GM21423 (cell line): ENCODE measurements at regions not wholly inside any gene's neighbourhood (a gene's known extent, or its start where the extent isn't known, plus 50 kb on each side); places are given as distances from the start of the nearest gene placed in this dataset.

ENCODE experiments used
- ATAC-seq: cut with Tn5 transposase; IDR thresholded peaks from one replicate; pipeline ENCODE4 v1.9.1; 2021; ENCODE audit warnings: mild to moderate bottlenecking, moderate library complexity; ENCODE audit not compliant: unreplicated experiment

DNA sequence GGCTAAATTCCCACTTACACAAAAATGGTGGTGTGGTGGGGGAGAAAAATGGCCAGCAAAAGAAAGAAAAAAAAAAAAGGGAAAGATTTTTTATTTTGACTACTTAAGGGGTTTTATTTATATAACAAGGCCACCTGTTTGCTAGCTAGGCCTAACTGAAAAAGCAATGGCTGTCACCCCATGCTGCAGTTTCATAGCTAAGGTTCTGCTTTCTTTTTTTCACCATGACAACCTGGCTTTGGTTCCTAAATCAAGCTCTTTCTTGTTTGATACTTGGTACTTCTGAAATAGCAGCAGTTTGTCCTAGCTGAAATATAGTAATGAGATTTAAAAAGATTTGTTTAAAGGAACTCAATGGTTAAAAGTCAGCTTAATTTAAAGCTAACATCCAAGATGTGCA, 433.2 kb upstream of the MEX3C start:
- no peak for ATAC-seq

DNA sequence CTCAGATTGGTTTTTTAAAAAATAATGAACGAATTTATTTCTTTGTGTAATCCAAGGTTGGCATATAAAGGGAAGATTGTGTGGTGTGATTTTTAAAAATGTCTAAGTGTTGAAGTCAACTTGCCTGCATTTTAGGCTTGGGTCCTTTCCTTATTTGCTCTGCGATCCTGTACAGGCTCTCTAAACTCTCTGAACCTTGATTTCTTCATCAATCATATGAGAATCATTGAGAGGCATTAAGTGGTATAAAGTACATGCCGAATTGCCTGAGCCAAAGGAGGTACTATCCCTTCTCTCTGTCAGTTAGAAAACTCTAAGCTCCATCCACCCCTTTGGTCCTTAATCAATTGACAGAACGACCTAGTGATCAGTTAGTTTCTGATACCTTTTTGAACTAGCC, 440.4 kb upstream of the MEX3C start:
- no peak for ATAC-seq

DNA sequence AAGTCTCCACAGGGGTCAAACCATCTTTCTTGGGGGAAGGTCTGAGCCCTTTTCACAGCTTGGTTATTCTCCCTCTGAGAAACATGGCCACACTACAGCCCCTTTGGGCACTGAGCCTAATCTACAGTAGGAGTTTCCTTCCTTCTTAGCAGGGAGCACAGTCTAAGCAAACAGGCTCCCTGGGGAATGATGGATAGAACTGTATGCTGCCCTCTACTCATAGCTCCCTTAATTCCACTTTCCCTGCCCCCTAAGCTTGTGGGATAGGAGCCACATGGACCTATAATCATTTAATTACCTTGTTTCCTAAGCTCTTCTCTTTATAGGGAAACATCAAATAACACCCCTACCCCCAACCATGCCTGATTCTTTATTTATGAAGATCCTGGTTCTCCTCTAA, 442.1 kb upstream of the MEX3C start:
- ATAC-seq = no peak

DNA sequence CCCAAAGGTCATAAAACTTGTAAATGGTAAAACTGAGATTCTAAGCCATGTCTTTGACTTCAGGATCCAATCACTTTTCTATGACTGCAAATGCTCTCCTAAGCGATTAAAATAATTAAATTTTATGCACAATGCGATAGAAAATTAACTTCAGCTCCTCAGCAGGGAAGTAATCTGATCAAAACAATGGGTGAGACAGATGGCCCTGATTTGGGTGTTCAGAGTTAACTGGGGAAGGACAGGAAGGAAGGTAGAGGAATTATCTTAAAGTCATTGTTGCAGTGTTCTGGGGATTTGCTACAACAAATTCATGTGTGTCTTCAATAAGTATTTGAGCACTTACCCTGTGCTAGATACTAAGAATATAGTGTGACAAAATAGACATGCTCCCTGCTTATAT, 446.0 kb upstream of the MEX3C start:
- no peak for ATAC-seq

DNA sequence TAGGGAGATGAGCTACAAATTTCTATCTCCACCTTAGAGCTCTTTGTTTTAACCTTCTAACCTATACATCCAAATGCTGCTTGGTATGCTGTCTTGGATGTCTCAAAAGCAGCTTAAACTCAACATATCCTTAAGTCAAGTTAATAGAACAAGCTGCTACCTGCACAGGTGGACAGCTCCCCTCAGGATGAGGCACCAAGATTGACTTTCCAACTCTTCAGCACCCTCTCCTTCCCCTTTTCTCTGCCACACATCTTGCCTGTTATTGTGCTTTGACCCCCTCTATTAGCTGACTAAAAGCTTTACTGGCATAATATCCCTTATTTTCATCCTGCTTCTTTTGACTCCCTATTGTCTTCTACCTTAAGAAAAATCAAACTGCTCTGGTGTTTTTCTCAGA, 448.1 kb upstream of the MEX3C start:
- ATAC-seq = no peak

DNA sequence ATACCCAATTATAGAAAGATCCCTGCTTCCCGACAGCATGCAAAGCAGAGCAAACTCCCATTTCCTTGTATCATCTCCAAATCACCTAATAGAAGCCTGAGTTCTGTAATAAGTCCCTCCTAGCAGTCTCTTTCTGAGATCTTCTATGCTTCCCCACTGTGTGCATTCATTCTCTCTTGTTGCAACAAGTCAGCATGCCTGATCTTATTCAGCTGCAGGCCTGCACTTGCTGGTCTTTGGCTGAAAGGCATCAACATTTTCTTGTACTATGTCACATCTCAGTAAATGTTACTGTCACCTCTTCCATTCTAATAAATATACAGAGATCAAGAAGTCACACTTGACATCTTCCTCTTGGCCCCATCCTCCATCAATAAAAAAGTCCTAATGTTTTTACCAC, 449.9 kb upstream of the MEX3C start:
- ATAC-seq = no peak

DNA sequence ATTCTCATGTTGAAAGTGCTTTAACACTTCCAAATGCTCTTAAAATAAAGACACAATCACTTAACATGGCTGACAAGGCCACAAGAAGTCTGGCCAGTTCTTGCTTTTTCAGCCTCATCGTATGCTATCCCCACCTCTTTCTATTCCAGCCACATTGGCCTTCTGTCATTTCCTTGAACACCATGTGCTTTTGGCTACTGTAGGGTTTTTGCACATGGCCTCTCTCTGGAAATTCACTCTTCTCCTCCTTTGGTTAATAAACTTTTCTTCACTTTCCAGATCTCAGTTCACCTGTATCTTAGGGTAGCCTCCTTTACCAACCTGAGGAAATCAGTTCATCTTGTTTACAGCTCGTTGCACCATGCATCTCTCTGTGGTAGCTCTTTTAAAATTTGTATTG, 450.5 kb upstream of the MEX3C start:
- ATAC-seq = no peak

DNA sequence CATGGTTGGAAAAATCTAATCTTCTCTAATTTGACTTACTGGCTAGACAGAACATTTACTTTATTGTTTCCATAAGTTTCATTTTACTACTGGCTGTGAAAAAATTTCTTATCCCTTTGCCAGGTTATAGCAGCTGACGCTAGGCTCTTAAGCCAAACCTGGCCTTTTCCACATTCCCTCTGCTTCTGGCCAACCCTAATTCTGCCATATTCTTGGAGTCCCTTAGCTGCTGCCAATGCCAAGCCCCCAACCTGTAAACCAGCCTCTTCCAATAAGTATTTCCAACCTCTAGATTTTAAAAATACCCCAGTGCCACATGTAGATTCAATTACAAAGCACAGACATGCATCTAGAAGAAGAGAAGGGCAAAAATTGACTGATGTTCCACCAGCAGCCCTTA, 452.3 kb upstream of the MEX3C start:
- no peak for ATAC-seq

DNA sequence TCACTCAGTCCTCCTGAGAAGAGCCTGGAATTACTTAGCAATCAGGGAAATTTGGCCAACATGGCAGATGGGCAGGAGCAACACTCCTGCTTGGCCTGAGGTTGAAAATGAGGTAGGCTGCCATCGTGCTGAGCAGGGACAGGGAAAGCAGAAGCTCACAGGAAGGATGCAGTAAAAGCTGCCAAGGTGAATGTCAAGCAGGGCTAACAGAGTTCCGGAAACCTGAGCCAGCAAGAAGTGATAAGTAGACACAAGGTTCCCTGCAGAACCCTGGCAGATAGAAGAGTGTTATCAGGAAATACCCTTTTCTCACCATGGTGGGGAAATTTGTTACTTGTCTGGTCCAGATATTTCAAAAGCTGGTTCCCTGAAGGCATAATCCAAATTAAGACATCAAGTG, 454.3 kb upstream of the MEX3C start:
- no peak for ATAC-seq

DNA sequence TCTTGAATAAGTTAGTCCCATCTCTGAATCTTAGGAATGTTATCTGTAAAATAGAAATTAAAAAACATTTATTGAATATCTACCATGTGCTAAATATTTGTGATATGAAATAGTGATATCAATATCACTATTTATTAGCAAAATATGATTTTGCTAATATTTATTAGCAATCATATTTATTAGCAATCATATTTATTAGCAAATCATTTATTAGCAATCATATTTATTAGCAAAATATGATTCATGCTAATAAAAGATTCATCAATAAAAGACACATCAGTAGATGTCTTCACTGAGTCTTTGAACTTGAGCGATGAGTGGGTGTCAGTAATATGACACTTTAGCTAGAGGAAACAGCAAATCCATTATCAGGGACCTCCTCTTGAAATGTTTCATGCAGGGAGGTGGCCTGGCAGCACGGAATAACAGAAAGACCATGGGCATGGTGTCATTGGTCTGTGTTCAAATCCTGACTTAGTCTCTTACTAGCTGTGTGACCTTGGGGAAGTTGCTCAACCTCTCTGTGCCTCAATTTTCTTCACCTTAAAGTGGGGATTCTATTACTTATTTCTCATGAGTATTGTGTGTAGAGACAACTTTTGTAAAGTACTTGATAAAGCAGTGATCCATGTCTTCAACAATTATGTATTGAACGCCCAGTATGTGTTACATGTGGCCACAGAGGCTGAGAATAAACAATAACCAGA, 456.2 kb upstream of the MEX3C start:
- no peak for ATAC-seq

DNA sequence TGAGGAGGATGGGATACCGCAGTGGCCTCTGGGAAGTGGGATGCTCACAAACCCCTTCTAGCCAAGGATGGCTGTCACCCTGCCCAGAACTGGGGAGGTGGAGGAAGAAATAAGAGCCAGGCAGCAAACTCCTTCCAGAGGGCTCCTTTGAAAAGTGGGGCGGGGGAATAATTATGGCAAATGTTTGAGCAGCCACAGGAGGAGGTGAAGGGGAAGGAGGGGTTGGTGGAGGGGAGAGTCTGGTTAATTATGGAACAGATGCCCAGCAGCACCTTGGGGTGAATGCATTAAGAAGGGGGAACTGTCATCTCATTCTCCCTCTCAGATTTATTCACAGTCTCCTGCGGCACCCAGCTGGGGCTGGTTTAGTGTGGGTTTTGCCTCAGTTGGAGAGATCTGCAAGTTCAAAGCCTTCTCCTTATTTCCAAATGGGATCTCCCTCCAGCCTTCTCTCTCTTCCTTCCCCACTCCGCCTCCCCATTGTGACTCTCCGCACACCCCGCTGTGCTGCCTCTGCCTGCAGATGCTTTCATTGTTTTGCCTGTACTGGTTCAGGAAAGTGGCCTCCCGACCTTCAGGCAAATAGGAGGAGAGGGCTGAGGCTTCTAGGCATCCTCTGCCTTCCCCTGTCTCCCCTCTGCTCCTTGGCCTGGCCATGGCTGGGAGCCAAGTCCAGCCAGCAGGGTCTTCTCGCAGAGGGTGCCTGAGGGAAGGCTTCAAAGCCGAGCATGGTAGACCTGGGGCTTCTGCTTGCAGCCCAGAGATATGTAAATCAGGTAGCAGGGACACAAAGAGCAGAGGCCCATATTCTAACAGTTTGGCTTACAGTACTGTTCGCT, 457.2 kb upstream of the MEX3C start:
- ATAC-seq = peak; percentile 44

DNA sequence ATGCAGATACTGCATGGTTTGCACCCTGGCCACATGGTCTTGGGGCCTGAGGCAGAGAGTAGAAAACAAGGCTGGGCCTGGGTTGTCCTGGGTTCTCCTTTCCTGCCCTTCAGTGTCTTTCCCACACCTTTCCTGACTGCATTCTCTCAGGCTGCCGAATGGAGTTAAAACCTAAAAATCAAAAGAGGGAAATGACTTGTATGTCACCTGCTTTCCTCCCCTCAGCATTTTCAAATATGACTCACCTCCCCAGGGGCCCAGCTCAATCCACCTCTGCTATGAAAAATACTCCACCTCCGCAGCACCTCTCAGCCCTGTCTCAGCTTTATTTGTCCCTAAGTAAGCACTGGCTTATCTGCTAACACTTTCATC, 457.8 kb upstream of the MEX3C start:
- ATAC-seq = peak; percentile 68

DNA sequence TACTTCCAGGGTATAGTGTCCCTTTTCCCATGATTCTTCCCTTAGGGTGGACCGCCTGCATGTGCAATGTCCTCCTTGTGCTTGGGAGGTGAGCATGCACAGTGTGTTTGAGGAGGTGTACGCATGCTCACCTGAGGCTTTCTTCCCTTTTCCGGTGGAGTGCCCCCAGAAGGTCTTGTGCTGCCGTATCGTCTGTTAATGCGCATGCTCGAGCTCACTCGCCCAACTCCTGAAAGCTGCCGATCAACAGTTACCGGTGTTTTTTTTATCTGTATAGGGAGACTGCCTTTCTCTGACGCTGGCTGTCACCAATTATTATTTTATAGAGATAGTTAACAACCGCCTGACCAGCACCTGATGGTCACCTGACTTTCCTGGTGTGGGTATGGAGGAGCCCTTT, 458.8 kb upstream of the MEX3C start:
- no peak for ATAC-seq

DNA sequence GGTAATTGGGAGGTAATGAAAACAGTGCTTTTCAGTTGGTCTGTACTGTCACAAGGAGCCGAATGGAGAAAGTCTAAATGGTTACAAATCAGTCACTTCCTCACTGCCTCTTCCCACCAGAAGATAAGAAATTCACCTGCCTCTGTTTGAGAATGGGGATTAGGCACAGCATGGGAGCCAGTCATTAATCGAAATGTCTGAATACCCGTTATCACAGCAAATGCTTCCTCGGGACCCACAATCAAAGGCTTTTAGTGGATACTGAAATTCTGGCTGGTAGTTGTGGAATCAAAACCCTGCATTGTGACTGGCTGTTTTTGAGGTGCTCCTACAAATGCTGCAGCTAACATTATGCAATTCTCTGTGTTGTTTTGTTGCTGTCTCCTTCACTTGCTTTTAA, 461.0 kb upstream of the MEX3C start:
- no peak for ATAC-seq

DNA sequence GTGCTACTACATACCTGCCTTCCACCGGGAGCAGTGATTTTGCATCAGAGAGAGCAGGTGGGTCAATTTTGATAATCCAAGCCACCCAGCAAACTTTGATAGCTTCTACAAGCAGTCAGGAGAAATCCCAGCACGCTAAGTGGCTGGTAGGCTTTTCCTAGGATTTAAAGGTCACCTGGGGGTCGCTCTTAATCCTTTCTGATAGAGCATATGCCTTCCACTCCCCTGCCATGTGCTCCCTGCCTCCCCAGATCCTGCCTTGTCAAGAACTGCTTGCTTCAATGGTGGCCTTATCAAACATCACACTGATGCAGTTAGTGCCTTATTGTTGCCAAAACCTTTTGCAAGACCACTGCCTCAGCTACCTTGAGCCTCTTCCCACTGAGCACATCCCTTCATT, 462.3 kb upstream of the MEX3C start:
- no peak for ATAC-seq

DNA sequence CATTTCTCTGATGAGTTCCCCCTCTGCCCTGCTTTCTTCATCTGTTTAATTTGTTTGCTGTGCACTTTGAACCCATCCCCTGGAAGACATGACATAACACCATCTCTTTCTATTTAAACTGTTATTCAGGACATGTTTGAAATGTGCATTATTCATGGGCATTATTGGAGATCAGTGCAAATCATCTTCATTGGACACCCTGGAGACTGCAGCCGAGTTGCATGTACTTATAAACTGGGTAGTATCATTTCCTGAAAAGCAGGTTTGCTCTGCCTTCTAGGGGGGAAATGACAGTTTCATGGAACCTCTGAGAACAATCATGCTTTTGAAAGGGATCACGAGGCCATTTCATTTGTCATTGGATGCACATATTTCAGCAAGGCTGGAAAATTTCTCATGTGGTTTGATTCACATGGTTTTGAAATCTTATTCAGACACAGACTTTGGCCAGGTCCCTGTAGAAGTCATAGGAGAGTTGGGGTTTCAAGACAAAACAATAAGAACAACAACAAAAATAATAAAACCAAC, 462.8 kb upstream of the MEX3C start:
- ATAC-seq = no peak

DNA sequence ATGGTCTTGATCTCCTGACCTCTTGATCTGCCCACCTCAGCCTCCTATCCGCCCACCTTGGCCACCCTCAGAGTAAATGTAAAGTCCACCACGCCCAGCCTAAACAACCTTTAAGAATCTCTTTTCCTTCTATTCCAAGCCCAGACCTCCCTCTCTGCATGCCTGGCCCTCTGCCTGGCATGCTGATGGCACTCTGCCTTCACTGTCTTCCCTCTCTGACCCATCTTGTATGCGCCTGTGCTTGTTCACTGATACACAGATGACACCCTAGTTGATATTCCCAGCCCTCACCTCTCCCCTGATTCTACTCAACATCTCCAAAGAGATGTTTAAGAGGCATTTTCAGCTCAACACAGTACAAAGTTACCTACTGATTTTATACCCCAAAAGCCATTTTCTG, 466.8 kb upstream of the MEX3C start:
- no peak for ATAC-seq

DNA sequence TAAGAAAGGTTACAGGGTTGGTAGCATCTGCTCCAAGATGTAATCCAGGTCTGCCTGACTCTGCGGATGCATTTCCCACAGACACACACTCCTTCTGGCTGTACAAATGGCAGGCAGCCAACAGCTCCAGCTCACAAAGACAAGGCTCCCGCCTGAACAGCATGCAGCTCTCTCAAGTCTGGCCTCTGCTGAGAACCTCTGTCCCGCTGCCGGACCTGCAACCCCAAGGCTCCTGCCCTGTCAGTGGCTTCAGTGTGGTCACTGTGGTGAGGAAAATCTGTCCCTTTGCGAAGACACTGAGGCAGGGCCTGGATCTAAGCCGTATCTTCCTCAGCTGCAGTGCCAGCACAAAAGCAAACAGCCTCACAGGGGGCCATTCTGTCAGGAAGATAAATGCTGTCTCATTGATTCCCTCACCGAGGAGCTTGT, 469.3 kb upstream of the MEX3C start:
- ATAC-seq = no peak

DNA sequence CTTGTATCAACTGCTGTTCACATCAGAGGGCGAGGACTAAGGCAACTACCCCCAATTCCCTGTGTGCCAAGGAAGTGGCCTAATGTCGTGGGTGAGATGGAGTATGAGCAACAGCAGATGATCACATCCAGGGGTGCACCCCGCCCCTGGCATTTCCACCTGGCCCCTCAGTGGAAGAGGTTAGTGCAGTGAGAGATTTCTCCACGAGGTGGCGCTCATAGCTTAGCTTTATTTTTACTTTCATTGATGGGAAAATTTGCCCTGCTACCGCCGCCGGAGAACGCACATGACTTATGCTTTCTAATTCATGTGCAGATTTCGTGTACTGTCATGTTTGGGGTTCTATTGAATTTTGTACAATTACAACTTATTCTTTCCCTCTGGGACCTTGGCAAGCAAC, 470.6 kb upstream of the MEX3C start:
- peak; percentile 77 for ATAC-seq

DNA sequence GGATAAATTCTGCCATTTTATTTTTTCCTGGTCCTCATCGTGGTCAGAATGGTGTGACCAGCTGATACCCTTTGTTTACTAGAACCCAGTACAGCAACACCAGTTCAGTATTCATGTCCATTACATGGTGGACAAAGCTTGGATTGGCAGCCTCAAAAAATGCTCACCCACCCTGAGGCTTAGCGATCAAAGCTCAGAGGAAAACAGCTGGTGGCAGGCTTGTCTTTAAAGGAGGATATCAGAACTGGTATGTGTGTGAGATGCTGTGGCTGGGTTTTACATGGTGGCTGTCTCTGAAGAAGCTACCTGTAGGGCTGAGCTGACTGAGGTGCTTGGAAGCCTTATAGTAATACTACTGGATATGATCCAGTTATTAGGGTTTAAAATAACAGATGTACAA, 471.1 kb upstream of the MEX3C start:
- no peak for ATAC-seq

DNA sequence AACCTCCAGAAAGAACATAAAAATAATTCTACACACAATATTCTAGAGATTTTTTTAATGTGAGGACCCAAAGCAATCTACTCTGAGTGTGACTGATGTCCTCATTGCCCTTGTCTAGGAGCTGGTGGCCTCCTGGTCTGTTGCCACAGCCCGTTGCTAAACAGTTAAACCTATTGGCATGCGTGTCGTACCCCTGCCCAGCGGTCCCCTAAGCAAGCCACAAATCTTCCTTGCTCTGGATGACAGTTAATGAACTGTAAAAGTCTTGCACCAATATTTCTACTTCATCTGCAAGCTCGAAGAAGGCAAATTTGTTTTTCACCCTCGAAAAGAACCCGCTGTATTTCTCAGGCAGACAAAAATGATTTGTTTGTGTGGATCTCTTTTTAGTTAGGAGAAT, 489.1 kb upstream of the MEX3C start:
- no peak for ATAC-seq

DNA sequence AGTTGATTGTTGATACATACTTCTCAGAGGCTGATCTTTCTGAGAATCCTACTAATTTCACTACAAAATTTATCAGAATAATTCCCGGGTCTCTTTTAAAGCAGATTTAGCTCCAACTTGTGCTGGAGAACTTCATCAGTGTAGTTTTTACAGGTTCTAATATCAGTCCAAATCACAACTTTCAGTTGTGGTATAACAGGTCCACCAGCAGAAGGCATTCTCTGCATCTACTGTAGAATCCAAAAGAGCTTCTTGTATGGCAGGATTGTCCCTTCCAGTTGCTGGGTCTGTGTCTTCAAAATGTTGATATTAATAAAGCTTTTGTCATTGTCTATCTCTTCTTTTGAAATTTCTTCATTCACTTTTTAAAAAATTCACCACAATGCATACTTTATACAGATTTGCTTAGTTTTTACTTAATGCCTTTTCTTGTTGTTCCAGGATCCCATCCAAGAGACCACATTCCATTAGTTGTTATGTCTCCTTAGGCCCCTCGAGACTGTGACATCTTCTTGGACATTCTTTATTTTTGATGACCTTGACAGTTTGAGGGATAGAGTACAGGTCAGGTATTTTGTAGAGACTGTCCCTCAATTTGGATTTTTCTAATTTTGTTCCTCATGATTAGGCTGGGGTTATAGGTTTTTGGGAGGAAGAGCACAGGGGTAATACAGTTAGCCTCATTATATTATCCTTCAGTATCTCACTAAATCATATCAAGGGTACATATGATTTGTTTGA, 490.5 kb upstream of the MEX3C start:
- no peak for ATAC-seq
